ENCODE measurements at regions not wholly inside any gene's neighbourhood (a gene's known extent, or its start where the extent isn't known, plus 50 kb on each side); places are given as distances from the start of the nearest gene placed in this dataset.

DNA sequence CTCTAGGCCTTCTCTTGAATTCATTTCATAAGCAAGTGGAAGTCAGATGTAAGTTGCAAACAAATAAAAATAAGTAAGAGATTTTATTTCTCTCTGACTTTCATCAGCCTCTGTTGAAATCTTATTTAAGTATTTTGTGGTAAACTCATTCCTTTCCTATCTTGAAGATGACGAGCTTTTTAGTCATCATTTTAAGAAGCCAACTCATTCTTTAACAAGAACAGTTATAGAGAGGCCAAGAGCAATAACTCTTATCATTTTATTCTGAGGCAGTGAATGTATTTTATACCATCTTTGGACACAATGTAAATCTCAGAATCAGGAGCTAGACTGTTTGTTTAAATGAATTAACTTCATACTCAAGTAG lies 147.5 kb upstream of the MBNL1 start:
- Histone ChIP-seq H3K36me3 (no peaks in the 10 kb centered on the region), H3K9me3 (no peaks in the 10 kb centered on the region), H3K4me3 (ENCODE audit: low read depth, low read length) (no peak overlapping the region), H3K4me1 (no peaks in the 10 kb centered on the region), H3K27me3 (no peaks in the 10 kb centered on the region)
- TF ChIP-seq, protein P1, sequence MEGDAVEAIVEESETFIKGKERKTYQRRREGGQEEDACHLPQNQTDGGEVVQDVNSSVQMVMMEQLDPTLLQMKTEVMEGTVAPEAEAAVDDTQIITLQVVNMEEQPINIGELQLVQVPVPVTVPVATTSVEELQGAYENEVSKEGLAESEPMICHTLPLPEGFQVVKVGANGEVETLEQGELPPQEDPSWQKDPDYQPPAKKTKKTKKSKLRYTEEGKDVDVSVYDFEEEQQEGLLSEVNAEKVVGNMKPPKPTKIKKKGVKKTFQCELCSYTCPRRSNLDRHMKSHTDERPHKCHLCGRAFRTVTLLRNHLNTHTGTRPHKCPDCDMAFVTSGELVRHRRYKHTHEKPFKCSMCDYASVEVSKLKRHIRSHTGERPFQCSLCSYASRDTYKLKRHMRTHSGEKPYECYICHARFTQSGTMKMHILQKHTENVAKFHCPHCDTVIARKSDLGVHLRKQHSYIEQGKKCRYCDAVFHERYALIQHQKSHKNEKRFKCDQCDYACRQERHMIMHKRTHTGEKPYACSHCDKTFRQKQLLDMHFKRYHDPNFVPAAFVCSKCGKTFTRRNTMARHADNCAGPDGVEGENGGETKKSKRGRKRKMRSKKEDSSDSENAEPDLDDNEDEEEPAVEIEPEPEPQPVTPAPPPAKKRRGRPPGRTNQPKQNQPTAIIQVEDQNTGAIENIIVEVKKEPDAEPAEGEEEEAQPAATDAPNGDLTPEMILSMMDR (IDR thresholded peaks at IDR 0.05; ENCODE audit: low read depth, low read length): no peak
- DNase-seq: no peak

DNA sequence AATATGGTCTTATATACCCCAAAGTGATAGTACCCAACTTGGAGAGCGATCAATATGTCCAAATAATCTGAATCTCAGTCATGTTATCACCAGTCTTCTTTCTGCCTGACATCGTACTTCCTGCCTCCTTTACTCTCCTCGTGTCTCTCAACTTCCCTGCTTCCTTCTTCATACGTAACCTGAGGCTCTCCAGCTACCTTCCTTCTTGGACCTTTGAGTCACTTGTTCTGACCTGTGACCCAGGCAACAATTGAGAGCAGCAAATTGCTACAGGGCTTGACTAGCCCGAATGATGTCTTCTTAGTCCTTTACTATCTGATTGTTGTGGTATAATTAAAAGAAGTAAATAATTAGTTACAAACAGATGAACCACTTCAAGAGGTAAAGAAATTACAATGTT lies 145.9 kb upstream of the MBNL1 start:
- Histone ChIP-seq H3K9me3 (no peaks in the 10 kb centered on the region), H3K4me3 (ENCODE audit: low read depth, low read length) (no peak overlapping the region), H3K4me1 (no peaks in the 10 kb centered on the region), H3K36me3 (no peaks in the 10 kb centered on the region), H3K27me3 (no peaks in the 10 kb centered on the region)
- no peak for DNase-seq
- TF ChIP-seq, protein P1 (IDR thresholded peaks at IDR 0.05; ENCODE audit: low read depth, low read length): no peak

DNA sequence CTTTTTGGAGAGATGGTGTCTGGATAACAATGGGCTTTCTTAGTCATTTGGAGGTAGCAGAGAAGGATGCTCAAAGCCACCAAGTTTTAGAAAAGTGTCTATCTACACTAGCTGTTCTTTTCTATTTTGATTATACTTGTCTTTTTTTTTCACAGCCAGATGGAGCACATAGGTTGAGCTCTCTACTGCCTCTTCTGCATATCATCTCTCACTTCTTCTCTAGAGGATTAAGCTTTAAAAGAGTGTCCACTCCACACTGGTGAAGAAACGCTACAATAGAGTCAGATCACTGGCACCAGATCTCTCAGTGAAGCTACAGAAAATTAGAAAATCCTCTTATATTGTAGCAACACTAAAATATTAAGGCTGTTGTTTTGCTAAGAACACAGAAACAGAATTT lies 145.3 kb upstream of the MBNL1 start:
- no peak overlapping the region for H3K4me3 ChIP-seq (ENCODE audit: low read depth, low read length)
- no peak for DNase-seq
- H3K36me3 ChIP-seq: no peaks in the 10 kb centered on the region
- no peaks in the 10 kb centered on the region for H3K27me3 ChIP-seq
- TF ChIP-seq, protein P1 (IDR thresholded peaks at IDR 0.05; ENCODE audit: low read depth, low read length): no peak
- H3K9me3 ChIP-seq: no peaks in the 10 kb centered on the region
- no peaks in the 10 kb centered on the region for H3K4me1 ChIP-seq

DNA sequence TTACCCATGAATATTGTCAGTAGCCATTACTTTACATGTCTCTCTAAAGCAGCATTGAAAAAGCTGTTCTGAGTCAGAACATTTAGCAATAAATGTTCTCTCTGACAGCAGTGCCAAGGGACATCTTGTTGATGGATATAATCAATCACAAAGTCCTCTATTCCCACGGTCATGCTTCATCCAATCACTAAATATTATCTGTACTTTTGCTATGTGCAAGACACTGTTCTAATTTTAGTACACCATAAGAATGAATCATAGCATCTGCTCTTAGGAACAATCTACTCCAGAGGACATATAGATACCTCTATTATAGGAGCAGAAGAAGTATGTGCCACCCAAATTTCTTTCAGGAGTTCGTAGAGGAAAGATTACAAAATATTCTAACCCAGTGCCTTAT lies 142.5 kb upstream of the MBNL1 start:
- TF ChIP-seq, protein P1 (IDR thresholded peaks at IDR 0.05; ENCODE audit: low read depth, low read length): no peak
- no peaks in the 10 kb centered on the region for H3K27me3 ChIP-seq
- no peaks in the 10 kb centered on the region for H3K4me1 ChIP-seq
- DNase-seq: no peak
- no peaks in the 10 kb centered on the region for H3K9me3 ChIP-seq
- H3K36me3 ChIP-seq: no peaks in the 10 kb centered on the region
- H3K4me3 ChIP-seq (ENCODE audit: low read depth, low read length): no peak overlapping the region

DNA sequence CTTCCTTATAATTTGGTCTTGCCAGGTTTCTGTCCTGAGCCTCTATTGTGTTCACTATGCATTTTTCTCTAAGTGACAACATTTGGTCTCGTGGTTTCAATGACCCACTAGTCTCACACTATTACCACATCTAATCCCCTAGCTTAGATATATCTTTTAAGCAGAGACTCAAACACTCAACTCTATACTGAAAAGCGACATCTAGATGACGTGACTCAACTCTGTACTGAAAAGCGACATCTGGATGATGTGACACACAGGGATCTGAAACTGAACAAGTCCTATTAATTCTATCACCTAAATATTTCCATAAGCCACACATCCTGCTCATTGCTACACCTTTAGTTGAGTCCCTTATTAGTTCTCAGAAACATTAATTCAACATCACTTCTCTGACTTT lies 141.7 kb upstream of the MBNL1 start:
- Histone ChIP-seq H3K4me1 (no peaks in the 10 kb centered on the region), H3K36me3 (no peaks in the 10 kb centered on the region), H3K9me3 (no peaks in the 10 kb centered on the region), H3K27me3 (no peaks in the 10 kb centered on the region; the same call in 1 of the 2 replicates), H3K4me3 (ENCODE audit: low read depth, low read length) (no peak overlapping the region)
- TF ChIP-seq, protein P1 (IDR thresholded peaks at IDR 0.05; ENCODE audit: low read depth, low read length): no peak
- DNase-seq: no peak

DNA sequence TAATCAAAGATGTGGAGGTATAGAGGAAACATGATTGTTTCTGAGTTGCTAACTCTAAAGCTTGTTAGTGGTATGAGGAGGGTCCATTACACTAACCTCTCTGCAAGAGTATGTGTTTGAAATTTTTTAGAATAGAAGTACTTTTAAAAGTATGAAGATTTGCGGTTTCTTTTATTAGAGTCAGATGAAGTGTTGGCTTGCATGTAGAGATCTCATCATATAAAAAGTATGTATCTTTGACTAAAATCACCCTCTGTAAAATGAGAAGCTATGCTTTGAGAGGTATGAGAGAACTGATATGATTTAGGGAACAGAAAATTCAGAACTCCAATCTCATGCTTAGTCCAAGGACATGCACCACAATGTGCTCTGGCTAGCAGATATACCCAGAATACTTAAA lies 140.4 kb upstream of the MBNL1 start:
- H3K4me1 ChIP-seq: no peaks in the 10 kb centered on the region
- H3K36me3 ChIP-seq: no peaks in the 10 kb centered on the region
- no peak for DNase-seq
- TF ChIP-seq, protein P1 (IDR thresholded peaks at IDR 0.05; ENCODE audit: low read depth, low read length): no peak
- H3K27me3 ChIP-seq: no peaks in the 10 kb centered on the region; the same call in 1 of the 2 replicates
- H3K9me3 ChIP-seq: no peaks in the 10 kb centered on the region
- no peak overlapping the region for H3K4me3 ChIP-seq (ENCODE audit: low read depth, low read length)
